NCI-H748 (cell line): ENCODE measurements at regions not wholly inside any gene's neighbourhood (a gene's known extent, or its start where the extent isn't known, plus 50 kb on each side); places are given as distances from the start of the nearest gene placed in this dataset.

Source experiments
- DNase-seq: peaks from one replicate; lab custom pipeline; 2025; ENCODE audit not compliant: unreplicated experiment; lab: John Stamatoyannopoulos, UW

DNA sequence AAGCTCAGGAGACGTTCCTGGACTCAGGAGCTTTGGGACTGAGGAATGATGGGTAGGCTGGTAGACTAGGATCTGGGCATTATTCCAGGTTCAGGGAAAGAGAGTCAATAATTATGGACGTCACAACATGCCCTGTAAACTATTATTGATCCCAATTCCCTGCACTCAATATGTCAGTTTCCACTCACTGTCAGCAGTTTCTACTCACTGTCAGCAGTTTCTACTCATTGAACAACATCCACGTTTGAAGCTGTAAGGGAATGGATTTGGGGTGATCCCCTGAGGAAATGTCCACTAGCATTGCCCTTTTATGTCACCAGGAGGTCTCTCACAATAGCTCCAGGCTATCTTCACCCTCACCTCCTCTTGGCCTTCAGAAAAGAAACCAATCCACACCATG is 1268.6 kb downstream of the TYW1 start:
- DNase-seq: no peak

DNA sequence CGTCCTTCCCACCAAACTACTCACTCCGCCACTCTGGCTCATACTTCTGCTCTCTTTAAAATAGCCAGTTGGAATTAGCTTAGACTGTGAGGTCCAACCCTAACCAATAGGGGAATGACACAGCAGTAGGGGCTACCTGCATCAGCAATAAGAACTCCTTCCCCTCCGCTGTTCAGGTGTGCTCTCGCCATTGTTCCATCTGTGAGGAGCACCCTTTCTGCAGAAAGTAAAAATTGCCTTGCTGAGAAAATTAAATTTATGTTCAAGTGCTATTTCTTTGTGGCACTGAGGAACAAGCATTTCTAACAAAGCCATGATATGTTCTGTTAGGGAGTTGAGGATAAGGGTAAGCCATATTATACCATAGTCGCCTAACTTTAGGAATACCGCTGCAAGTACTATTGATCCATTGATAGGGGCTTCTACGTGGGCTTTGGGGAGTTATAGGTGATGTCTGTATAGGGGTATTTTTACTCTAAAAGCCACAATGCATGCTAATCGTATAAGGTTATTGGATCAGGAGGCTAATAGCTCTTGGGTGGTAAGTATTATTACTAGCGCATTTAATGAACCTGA is 1269.5 kb downstream of the TYW1 start:
- DNase-seq: no peak

DNA sequence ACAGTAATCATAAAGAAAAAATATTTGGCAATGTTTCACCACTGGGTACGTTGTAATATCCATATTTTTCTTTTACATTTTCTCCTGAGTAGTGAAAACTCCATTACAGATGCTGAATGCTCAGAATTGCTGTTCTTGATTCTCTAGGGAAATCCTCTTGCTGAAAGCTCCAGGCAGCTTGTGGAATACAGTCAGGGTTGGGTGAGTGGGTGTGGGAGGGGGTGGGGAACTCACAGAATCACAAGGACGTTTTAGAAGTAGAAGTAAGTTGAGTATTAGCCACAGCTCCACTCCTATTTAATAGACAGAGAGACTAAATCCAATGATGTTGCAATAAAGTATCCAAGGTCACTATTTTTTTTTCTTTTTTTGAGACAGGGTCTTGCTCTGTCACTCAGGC is 1270.9 kb downstream of the TYW1 start:
- DNase-seq: no peak

DNA sequence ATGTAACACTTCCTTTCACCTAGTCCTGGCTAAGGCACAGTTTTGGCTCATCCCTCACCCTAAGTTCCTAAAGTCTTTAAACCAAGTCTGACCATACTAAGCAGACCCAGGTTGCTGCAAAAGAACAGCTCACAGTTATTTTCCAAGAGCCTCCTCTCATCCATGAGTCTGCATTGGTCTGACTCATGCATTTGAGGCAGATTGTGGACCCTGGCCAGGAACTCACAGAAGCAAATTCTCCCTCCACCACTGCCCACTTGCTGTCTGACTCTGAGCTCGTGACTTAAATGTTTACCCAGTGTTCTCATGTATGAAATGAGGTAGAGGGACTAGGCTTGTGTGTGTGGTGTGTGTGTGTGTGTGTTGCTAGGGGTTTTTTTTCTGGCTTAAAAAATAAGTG is 1272.8 kb downstream of the TYW1 start:
- DNase-seq: peak; percentile 11

DNA sequence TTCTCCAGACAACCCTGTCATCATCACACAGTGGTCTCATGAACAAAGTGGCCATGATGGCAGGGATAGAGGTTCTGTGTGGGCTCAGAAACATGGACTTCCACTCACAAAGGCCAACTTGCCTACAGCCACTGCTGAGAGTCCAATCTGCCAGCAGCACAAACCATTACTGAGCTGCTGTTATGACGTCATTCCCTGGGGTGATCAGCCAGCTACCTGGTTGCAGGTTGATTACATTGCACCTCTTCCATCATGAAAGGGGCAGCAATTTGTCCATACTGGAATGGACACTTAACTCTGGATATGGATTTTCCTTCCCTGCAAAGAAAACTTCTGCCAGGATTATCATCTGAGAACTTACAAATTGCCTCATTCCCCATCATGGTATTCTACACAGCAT is 1275.9 kb downstream of the TYW1 start:
- DNase-seq: no peak

DNA sequence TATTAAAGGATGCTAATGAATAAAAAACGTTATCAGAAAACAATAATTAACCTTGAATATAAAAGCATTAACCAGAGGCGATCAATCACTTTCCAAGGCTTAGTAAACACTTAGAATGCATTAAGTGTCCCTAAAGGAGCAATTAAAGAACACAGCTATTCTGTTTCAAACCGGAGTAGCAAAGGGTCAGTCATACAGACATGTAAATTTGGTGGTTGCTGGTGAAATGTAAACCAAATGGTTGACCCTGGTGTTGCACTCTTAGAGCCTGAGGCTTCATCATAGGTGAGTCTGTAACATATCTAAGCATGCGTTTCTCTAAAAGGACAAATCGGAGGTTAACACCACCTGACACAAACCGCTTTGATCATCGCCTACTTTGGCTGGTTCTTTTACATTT is 1280.1 kb downstream of the TYW1 start:
- DNase-seq: peak; percentile 38

DNA sequence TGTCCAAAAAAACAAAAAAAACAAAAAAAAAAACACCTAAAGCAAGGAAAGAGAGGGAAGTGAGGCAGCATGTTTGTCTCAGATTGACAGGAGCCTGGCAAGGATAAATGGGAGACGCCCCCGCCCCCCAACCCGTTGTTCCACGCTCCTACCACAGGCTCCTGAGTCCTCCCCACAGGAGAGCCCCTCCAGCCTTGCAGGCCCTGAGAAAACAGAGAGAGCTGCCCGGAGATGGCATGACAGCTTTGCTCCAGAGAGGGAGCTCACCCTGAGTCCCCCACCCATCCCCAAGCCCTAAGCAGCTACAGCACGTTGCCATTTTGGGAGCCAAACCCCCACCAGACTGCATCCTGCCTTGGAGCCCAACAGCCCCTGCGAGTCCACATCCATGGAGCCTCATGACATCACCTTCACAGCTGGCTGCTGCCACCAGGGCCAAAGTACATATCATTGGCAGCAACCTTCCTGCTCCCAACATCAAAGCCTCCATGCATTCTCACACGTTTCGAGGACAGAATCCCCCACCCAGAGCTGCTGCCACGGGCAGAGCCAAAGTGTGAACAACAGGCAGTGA is 1283.3 kb downstream of the TYW1 start:
- no peak for DNase-seq

GRCh38 chr7:68280931-68281330 is 1284.3 kb downstream of the TYW1 start:
- no peak for DNase-seq

- peak; percentile 96 for DNase-seq
These were observed 1291.5 kb downstream of the TYW1 start for GRCh38 chr7:68288144-68288593.

GRCh38 chr7:68291710-68292109 is 1295.1 kb downstream of the TYW1 start:
- no peak for DNase-seq

DNA sequence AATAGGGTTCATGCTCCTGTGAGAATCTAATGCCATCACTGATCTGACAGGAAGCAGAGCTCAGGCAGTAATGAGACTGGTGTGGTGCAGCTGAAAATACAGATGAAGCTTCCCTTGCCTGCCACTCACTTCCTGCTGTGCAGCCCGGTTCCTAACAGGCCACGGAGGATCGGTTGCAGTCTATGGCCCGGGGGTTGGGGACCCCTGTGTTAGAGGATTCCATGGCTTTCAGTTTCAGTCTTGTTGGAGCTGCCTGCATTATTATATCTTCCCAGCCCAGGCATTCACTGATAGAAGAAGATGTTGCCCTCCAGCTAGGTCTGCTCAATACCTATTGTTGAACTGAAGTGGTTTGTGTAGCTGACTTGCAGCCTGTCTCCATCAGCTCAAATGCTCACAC is 1298.8 kb downstream of the TYW1 start:
- no peak for DNase-seq

DNA sequence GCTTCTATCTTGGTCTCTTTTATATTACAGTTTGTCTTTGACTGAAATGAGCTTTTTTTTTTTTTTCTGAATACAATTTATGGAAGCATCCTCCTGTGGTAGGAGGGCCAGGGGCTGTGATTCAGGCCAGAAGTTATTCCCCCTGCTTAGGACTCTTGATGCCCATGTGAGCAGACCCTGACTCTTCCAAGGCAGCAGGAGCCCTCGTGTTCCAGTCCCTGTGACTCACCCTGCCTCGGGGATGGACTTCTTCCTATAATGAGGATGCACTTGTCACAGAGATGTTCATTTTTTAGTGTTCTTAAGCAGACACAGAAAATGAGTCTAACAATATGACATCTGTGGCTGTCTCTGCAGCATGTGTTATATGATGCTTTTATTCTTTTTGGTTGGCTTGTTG is 1293.7 kb upstream of the AUTS2 start:
- DNase-seq: no peak

DNA sequence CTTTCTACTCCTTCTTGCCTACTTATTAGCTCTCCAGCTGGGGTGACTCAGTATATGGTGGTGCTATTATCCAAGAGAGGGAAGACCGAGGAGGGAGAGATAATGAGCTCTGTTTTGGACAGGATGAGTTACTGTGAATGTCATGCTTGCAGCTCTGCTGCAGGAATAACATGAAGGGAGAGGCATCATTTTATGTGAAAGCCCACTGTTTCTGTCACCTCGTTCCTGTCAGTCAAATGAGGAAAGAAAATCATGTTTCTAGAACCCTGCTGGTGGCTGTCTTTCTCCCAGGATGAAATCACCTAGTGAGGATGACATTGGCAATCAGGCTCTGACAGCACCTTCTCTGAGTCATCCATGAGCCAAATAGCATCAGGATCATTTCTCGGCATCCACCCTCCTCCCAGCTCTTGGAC is 1291.6 kb upstream of the AUTS2 start:
- DNase-seq: no peak

DNA sequence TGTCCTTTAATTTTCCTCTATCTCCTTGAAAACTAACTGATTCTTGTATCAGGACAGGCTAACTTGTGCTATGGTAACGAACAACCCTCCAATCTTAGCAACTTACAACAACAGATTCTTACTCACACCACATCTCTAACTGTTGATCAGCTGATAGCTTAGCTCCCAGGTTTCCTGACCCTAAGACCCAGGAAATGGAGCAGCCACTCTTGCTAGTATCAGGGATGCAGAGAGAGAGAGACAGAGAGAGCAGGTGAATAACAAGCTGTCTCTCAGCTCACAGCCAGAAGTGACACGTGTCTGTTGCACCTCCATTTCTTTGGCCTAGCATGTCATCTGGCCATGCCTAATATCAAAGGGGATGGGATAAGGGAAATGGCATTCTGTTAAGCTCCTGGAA is 1289.0 kb upstream of the AUTS2 start:
- DNase-seq: no peak

GRCh38 chr7:68309806-68310205 is 1288.5 kb upstream of the AUTS2 start:
- no peak for DNase-seq

DNA sequence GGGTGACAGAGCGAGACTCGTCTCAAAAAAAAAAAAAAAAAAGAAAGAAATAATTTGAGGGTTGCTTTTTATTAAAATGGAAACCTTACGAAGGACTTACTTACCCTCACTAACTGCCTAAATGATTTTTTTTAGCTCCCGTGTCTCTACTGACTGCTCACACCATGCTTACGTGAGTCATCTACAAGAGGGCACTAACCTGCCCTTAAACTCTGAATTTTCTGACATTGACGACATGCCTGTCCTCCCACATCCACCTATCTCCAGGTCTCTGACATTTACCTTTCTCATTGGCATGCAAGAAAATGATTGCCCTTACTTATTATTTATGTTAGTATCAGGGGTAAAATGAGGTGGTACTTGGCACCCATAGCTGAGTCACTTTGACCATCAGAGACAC is 1286.3 kb upstream of the AUTS2 start:
- no peak for DNase-seq

GRCh38 chr7:68313806-68314205 is 1284.5 kb upstream of the AUTS2 start:
- DNase-seq: no peak

GRCh38 chr7:68314208-68314607 is 1284.1 kb upstream of the AUTS2 start:
- no peak for DNase-seq

- no peak for DNase-seq
These were observed 1280.8 kb upstream of the AUTS2 start for GRCh38 chr7:68317476-68317875.

- DNase-seq: no peak
These were observed 1279.2 kb upstream of the AUTS2 start for GRCh38 chr7:68319061-68319460.

DNA sequence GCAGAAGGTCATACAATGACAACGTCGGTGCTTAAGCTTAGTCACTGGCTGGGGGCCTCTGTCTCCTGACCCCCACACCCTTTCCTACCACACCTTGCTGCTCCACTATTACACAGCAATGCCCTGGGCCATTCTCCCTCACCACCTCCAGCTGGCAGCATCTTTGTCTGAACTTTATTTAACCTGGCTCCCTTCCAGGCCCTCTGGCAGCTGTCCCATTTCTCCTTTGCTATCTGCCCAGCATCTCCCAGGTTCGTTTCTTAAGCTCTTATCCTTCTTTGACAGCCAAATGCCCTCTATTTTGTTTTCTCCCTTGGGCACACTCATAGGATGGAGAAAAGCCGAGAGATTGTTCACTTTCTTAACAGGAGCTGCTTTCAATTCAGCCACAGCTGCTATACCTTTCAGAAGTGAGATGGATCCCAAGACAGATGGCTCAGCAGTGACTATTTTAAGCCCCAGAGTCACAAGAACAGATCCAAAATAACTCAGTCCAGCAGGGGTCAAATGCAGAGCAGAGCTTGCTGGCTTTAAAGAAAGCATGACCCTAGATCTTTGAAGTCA is 1277.1 kb upstream of the AUTS2 start:
- DNase-seq: peak; percentile 94

DNA sequence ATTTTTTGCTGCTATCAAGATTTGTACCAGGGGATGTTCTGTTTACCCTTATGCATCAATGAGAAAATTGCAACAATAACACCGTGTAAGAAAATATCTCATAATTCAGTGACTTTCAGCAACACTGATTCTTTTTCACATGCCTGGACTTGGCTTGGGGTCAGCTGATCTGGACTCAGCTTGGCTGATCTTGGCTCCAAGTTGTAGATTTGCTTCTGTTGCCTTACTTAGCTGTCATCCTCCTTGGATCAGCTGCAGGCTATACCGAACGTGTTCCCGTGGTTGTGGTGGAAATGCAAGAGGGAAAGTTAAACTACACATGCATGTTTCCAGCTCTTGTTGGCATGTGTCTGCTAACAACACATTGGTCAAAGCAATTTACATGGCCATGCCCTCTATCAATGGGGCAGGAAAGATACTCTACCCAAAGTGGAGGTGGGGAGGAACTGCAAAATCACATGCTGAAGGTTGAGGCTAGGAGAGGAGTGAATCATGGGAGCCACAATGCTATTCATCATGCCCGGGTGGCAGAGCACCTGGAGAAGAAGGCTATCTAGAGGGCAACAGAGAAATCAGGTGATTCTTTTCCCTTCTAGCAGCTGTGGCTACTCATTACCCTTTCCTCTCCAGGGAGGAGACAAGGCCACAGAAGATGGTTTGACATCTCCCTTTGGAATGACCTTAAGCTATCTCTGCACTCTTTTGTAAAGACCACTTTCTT is 1276.3 kb upstream of the AUTS2 start:
- no peak for DNase-seq
